Progenitor cell of endocrine pancreas (in vitro differentiated cells): ENCODE measurements at regions not wholly inside any gene's neighbourhood (a gene's known extent, or its start where the extent isn't known, plus 50 kb on each side); places are given as distances from the start of the nearest gene placed in this dataset.

Experiments used
- DNase-seq: peaks from one replicate; pipeline ENCODE4 v3.0.0; 2021; ENCODE audit warnings: low spot score; ENCODE audit not compliant: unreplicated experiment
- H3K27ac Mint-ChIP-seq: 2 replicates; pipeline ENCODE4 v1.8.0; 2021; ENCODE audit warnings: mild to moderate bottlenecking, moderate library complexity, mixed read lengths
- H3K27me3 Mint-ChIP-seq: 2 replicates; pipeline ENCODE4 v1.8.0; 2021; ENCODE audit warnings: mixed read lengths
- H3K36me3 Mint-ChIP-seq: 2 replicates; pipeline ENCODE4 v1.8.0; 2022; ENCODE audit warnings: mixed read lengths; ENCODE audit not compliant: insufficient read depth
- H3K4me1 Mint-ChIP-seq: 2 replicates; pipeline ENCODE4 v1.8.0; 2021; ENCODE audit warnings: low read depth, mixed read lengths
- H3K4me3 Mint-ChIP-seq: 2 replicates; pipeline ENCODE4 v1.8.0; 2021; ENCODE audit warnings: low read depth, mild to moderate bottlenecking, moderate library complexity, mixed read lengths
- H3K9me3 Mint-ChIP-seq: 2 replicates; pipeline ENCODE4 v1.8.0; 2021; ENCODE audit warnings: low read depth, mixed read lengths
- CTCF ChIP-seq: fragments of 200-600 bp; sonication (generic); IDR thresholded peaks from one replicate; pipeline ENCODE4 v1.5.0; 2021; ENCODE audit warnings: antibody characterized with exemption, mild to moderate bottlenecking; ENCODE audit not compliant: unreplicated experiment

- H3K9me3 Mint-ChIP-seq: no peaks in the 10 kb centered on the region
- DNase-seq: no peak
- H3K27me3 Mint-ChIP-seq: peaks cover 3% of the 10 kb centered on the region
- H3K36me3 Mint-ChIP-seq: no peaks in the 10 kb centered on the region
- no peak overlapping the region for H3K4me3 Mint-ChIP-seq
- H3K27ac Mint-ChIP-seq: no peak overlapping the region
- H3K4me1 Mint-ChIP-seq: peaks cover 11% of the 10 kb centered on the region
- TF ChIP-seq CTCF: no peak
Observed at GRCh38 chr5:39811381-39811780, 386.6 kb upstream of the DAB2 start.

DNA sequence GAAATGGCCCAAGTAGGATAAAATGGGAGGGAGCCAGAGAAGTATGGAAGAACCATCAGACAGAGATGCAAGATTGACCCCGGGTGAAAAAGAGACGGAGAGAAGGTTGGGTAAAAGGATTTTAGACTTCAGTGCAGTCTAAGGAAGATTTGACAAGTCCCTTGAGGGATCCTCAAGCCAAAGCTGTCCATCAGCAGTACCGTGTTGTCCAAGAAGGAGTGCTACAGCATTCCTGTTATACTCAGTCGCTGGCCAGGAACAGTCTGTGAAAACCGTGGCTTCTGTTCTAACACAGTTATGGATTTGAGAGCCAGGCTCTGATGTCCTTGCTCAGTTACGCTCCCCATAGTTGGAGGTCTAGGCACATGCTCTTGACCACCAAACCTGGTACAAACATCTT is 383.9 kb upstream of the DAB2 start:
- no peak for TF ChIP-seq CTCF
- no peaks in the 10 kb centered on the region for H3K9me3 Mint-ChIP-seq
- no peak overlapping the region for H3K27ac Mint-ChIP-seq
- H3K4me3 Mint-ChIP-seq: no peak overlapping the region
- no peak for DNase-seq
- H3K36me3 Mint-ChIP-seq: no peaks in the 10 kb centered on the region
- peaks cover 6% of the 10 kb centered on the region for H3K4me1 Mint-ChIP-seq
- H3K27me3 Mint-ChIP-seq: peaks cover 3% of the 10 kb centered on the region

- Mint-ChIP-seq H3K4me1 (no peaks in the 10 kb centered on the region), H3K36me3 (no peaks in the 10 kb centered on the region), H3K9me3 (peaks cover 2% of the 10 kb centered on the region), H3K27ac (no peak overlapping the region), H3K27me3 (no peaks in the 10 kb centered on the region), H3K4me3 (no peak overlapping the region)
- no peak for TF ChIP-seq CTCF
- DNase-seq: no peak
Observed at GRCh38 chr5:39801306-39801705, 376.5 kb upstream of the DAB2 start.

GRCh38 chr5:39800042-39800601 is 375.3 kb upstream of the DAB2 start:
- Mint-ChIP-seq H3K27ac (no peak overlapping the region), H3K36me3 (no peaks in the 10 kb centered on the region), H3K4me3 (no peak overlapping the region), H3K4me1 (no peaks in the 10 kb centered on the region), H3K27me3 (no peaks in the 10 kb centered on the region), H3K9me3 (peaks cover 4% of the 10 kb centered on the region)
- TF ChIP-seq CTCF: no peak
- DNase-seq: no peak

DNA sequence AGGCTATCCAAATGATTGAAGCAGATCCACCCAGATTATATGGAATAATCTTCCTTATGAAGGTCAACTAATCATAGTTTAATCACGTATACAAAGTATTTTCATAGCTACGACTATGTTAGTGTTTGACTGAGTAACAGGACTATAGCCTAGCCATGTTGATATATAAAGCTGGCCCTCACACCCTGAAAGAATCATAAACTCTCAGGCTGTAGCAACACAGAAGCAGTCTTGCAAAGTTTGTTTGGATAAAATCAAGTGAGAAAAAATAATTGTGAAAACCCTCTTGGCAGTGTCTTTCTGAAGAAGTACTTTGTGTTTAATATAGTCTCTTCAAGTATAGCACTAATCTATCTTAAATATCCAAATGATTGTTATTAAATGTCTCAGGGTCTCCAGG is 374.5 kb upstream of the DAB2 start:
- DNase-seq: no peak
- Mint-ChIP-seq H3K36me3 (no peaks in the 10 kb centered on the region), H3K27ac (no peak overlapping the region), H3K4me3 (no peak overlapping the region), H3K4me1 (no peaks in the 10 kb centered on the region), H3K27me3 (no peaks in the 10 kb centered on the region), H3K9me3 (peaks cover 4% of the 10 kb centered on the region)
- TF ChIP-seq CTCF: no peak
